Mesenteric fat pad (tissue), 1 donor: ENCODE measurements at regions not wholly inside any gene's neighbourhood (a gene's known extent, or its start where the extent isn't known, plus 50 kb on each side); places are given as distances from the start of the nearest gene placed in this dataset.
"Not testable (repeated sequence)": the region's sequence is repeated elsewhere in the genome, so short reads cannot be mapped to it uniquely, and the experiment has no call there.

Experiments used
- DNase-seq: peaks from one replicate; pipeline ENCODE4 v3.0.0-alpha.2; 2020; ENCODE audit warnings: low spot score
- donor health status: DM: yes; HTN: yes; CAD: no.

- DNase-seq: not testable (repeated sequence)
Observed at GRCh38 chr20:26373066-26373465, 676.4 kb upstream of the ZNF337 start.

- DNase-seq: no peak
Observed at GRCh38 chr20:26354511-26354910, 657.9 kb upstream of the ZNF337 start.

- no peak for DNase-seq
Observed at GRCh38 chr20:26347396-26347795, 650.7 kb upstream of the ZNF337 start.

- DNase-seq: not testable (repeated sequence)
Observed at GRCh38 chr20:26340460-26341065, 643.9 kb upstream of the ZNF337 start.

GRCh38 chr20:26324177-26324576 is 627.5 kb upstream of the ZNF337 start:
- no peak for DNase-seq

GRCh38 chr20:26315054-26315453 is 618.4 kb upstream of the ZNF337 start:
- no peak for DNase-seq

- DNase-seq: not testable (repeated sequence)
Observed at GRCh38 chr20:26309720-26310119, 613.1 kb upstream of the ZNF337 start.

GRCh38 chr20:26308961-26309360 is 612.3 kb upstream of the ZNF337 start:
- DNase-seq: no peak

GRCh38 chr20:26295006-26295405 is 598.4 kb upstream of the ZNF337 start:
- DNase-seq: no peak

GRCh38 chr20:26288379-26289061 is 591.9 kb upstream of the ZNF337 start:
- DNase-seq: not testable (repeated sequence)

- no peak for DNase-seq
Observed at GRCh38 chr20:26279238-26279637, 582.6 kb upstream of the ZNF337 start.

GRCh38 chr20:26277339-26277738 is 580.7 kb upstream of the ZNF337 start:
- DNase-seq: no peak

- no peak for DNase-seq
Observed at GRCh38 chr20:26276554-26277210, 580.0 kb upstream of the ZNF337 start.

GRCh38 chr20:26268762-26269161 is 572.1 kb upstream of the ZNF337 start:
- not testable (repeated sequence) for DNase-seq

- not testable (repeated sequence) for DNase-seq
Observed at GRCh38 chr20:26260925-26261324, 564.3 kb upstream of the ZNF337 start.

- DNase-seq: not testable (repeated sequence)
Observed at GRCh38 chr20:26252311-26252975, 555.8 kb upstream of the ZNF337 start.

GRCh38 chr20:26251376-26251775 is 554.7 kb upstream of the ZNF337 start:
- not testable (repeated sequence) for DNase-seq

- not testable (repeated sequence) for DNase-seq
Observed at GRCh38 chr20:26250249-26251114, 553.8 kb upstream of the ZNF337 start.

GRCh38 chr20:26243731-26244130 is 547.1 kb upstream of the ZNF337 start:
- DNase-seq: no peak

- DNase-seq: not testable (repeated sequence)
Observed at GRCh38 chr20:26220609-26221008, 524.0 kb upstream of the ZNF337 start.

- DNase-seq: not testable (repeated sequence)
Observed at GRCh38 chr20:26219546-26219945, 522.9 kb upstream of the ZNF337 start.
